Sciatic nerve (tissue), 2 donors: ENCODE measurements at regions not wholly inside any gene's neighbourhood (a gene's known extent, or its start where the extent isn't known, plus 50 kb on each side); places are given as distances from the start of the nearest gene placed in this dataset.
"Not testable (repeated sequence)": the region's sequence is repeated elsewhere in the genome, so short reads cannot be mapped to it uniquely, and the experiment has no call there.

Experiments
- ATAC-seq: fragments of 200-7000 bp; cut with Tn5 transposase; one replicate; pipeline ENCODE4 v1.9.1; 2020; ENCODE audit warnings: mild to moderate bottlenecking, moderate library complexity
- DNase-seq: peaks from one replicate; pipeline ENCODE4 v3.0.0-alpha.2; 2020; ENCODE audit warnings: low spot score
- intact Hi-C: fragments of 100-400 bp; cut with DNase I; formaldehyde crosslinking; loops from one replicate; pipeline ENCODE4 v1.14.2; 2022
- donor health status: DM: no; HTN: no; CAD: no.
- donor health status: DM: no; HTN: no; CAD: no.

- no peak for ATAC-seq
- intact Hi-C loops = no loop called here
- no peak for DNase-seq
Observed at GRCh38 chr14:38001501-38001900, 206.2 kb upstream of the SSTR1 start.

- intact Hi-C loops = no loop called here
- DNase-seq = no peak
- ATAC-seq = no peak
Observed at GRCh38 chr14:38003746-38004609, 203.7 kb upstream of the SSTR1 start.

- DNase-seq (no peak), ATAC-seq (no peak)
- intact Hi-C loops = no loop called here
Observed at GRCh38 chr14:38004610-38004879, 203.2 kb upstream of the SSTR1 start.

- ATAC-seq, DNase-seq, intact Hi-C loops: not testable (repeated sequence)
Observed at GRCh38 chr14:38011156-38011555, 196.5 kb upstream of the SSTR1 start.

GRCh38 chr14:38012056-38012455 is 195.6 kb upstream of the SSTR1 start:
- intact Hi-C loops = no loop called here
- no peak for ATAC-seq
- DNase-seq = no peak

- intact Hi-C loops = no loop called here
- no peak for ATAC-seq
- no peak for DNase-seq
Observed at GRCh38 chr14:38016497-38016896, 191.2 kb upstream of the SSTR1 start.

GRCh38 chr14:38021861-38022260 is 185.8 kb upstream of the SSTR1 start:
- intact Hi-C loops = no loop called here
- no peak for DNase-seq
- ATAC-seq = no peak

GRCh38 chr14:38022775-38023174 is 184.9 kb upstream of the SSTR1 start:
- intact Hi-C loops = no loop called here
- ATAC-seq (no peak), DNase-seq (no peak)

- ATAC-seq (no peak), DNase-seq (no peak)
- intact Hi-C loops = no loop called here
Observed at GRCh38 chr14:38038171-38038570, 169.5 kb upstream of the SSTR1 start.

GRCh38 chr14:38038986-38039385 is 168.7 kb upstream of the SSTR1 start:
- intact Hi-C loops = no loop called here
- DNase-seq (no peak), ATAC-seq (no peak)

GRCh38 chr14:38039496-38039895 is 168.2 kb upstream of the SSTR1 start:
- DNase-seq (no peak), ATAC-seq (no peak)
- intact Hi-C loops = no loop called here

GRCh38 chr14:38040411-38040810 is 167.3 kb upstream of the SSTR1 start:
- DNase-seq = no peak
- intact Hi-C loops = no loop called here
- no peak for ATAC-seq

- intact Hi-C loops = no loop called here
- ATAC-seq (peak; percentile 88), DNase-seq (peak; percentile 57)
Observed at GRCh38 chr14:38042322-38042721, 165.4 kb upstream of the SSTR1 start.

GRCh38 chr14:38044710-38045109 is 163.0 kb upstream of the SSTR1 start:
- ATAC-seq (no peak), DNase-seq (no peak)
- intact Hi-C loops = no loop called here

GRCh38 chr14:38045461-38045860 is 162.2 kb upstream of the SSTR1 start:
- intact Hi-C loops = no loop called here
- no peak for ATAC-seq
- no peak for DNase-seq

GRCh38 chr14:38046160-38046559 is 161.5 kb upstream of the SSTR1 start:
- no peak for DNase-seq
- intact Hi-C loops = no loop called here
- no peak for ATAC-seq

GRCh38 chr14:38047195-38047902 is 160.4 kb upstream of the SSTR1 start:
- intact Hi-C loops = no loop called here

GRCh38 chr14:38053666-38054065 is 154.0 kb upstream of the SSTR1 start:
- ATAC-seq = no peak
- DNase-seq = no peak
- intact Hi-C loops = no loop called here

More at GRCh38 chr14:38047195-38047902, 160.4 kb upstream of the SSTR1 start:
- peak; percentile 55 for DNase-seq
- peak; percentile 89 for ATAC-seq

- DNase-seq = no peak
- no peak for ATAC-seq
- intact Hi-C loops = no loop called here
Observed at GRCh38 chr14:38056270-38056669, 151.4 kb upstream of the SSTR1 start.

- ATAC-seq, DNase-seq, intact Hi-C loops: not testable (repeated sequence)
Observed at GRCh38 chr14:38062223-38062622, 145.5 kb upstream of the SSTR1 start.
